ENCODE measurements at regions not wholly inside any gene's neighbourhood (a gene's known extent, or its start where the extent isn't known, plus 50 kb on each side); places are given as distances from the start of the nearest gene placed in this dataset.
"Not testable (repeated sequence)": the region's sequence is repeated elsewhere in the genome, so short reads cannot be mapped to it uniquely, and the experiment has no call there.

DNA sequence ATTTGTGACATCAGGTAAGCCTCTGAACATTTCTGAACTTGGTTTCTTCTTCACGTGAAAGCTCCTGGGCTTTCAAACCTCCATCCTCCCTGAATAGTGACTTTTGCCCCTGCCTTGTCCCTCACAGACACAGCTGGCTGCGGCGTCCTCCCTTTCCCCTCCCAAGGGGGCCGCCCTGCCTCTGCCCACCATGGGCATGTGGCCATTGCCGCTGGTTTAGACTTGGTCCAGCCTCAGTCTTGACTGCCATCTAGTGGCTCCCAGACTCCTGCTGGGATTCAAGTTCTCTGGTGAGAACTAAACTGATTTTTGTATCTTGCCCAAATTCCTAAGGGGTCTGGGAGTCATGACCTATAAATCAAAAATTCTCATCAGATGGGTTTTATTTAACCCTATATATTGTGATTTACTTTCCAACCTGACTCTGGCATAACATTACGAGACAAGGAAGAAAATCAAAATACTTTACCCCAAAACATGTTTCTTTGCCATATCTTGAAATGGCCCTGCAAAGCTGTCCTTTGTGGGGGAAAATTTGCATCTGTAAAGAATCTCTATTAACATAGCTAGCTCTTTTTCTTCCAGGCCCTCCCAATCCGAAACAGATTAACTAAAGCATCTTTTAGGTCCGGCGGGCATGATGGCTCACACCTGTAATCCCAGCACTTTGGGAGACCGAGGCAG lies 73.9 kb upstream of the SEC14L1 start:
- H3K4me1 ChIP-seq (ENCODE audit: control insufficient read depth in 3 of 3, insufficient read depth in 2 of 3, low read depth in 1 of 3, low read length in 2 of 3); H3K36me3 ChIP-seq (ENCODE audit: control insufficient read depth in 3 of 3, insufficient read depth in 2 of 3, low read depth in 1 of 3, low read length in 3 of 3); H3K4me3 ChIP-seq (ENCODE audit: low read depth in 1 of 3, low read length in 3 of 3); H3K9me3 ChIP-seq (ENCODE audit: control insufficient read depth in 2 of 2, insufficient read depth in 1 of 2, low read depth in 1 of 2, low read length in 1 of 2); H3K27ac ChIP-seq (ENCODE audit: low read depth in 1 of 3, low read length in 2 of 3); FAIRE-seq: not testable (repeated sequence)
- WGBS, 3 donors = 33 to 36% (median 35%) methylated on average over 10 of the region's 10 CpGs
- peak; percentile 45 to 59 for DNase-seq
- peaks cover 0 to 18% (median 0%) of the 10 kb centered on the region in 3 donors for H3K27me3 ChIP-seq (ENCODE audit: control insufficient read depth in 3 of 3, insufficient read depth in 3 of 3, low read length in 3 of 3)

DNA sequence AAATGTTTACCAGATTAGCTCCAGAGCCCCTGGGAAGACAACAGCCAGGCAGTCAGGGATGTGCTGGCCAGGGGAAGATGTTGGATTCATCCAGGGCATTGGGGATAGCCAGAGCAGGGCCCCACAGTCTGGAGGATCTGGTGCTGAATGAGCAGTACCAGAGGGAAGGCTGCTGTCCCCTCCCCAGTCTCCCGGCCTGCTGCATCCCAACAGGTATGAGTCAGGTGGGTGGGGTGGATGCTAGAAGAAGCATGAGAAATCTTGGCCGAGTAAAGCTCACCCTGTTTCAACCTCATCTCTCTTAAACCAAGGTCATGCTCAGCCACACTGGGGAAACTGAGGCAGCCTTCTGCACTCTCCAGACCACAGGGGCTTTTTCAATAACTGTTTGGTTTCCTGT lies 71.9 kb upstream of the SEC14L1 start:
- 26 to 69% (median 42%) methylated on average over 2 of the region's 2 CpGs for WGBS, 3 donors
- Histone ChIP-seq H3K27me3 (ENCODE audit: control insufficient read depth in 3 of 3, insufficient read depth in 3 of 3, low read length in 3 of 3) (peaks cover 0 to 22% (median 0%) of the 10 kb centered on the region in 3 donors), H3K4me3 (ENCODE audit: low read depth in 1 of 3, low read length in 3 of 3) (no peak overlapping the region), H3K9me3 (ENCODE audit: control insufficient read depth in 2 of 2, insufficient read depth in 1 of 2, low read depth in 1 of 2, low read length in 1 of 2) (no peaks in the 10 kb centered on the region), H3K36me3 (ENCODE audit: control insufficient read depth in 3 of 3, insufficient read depth in 2 of 3, low read depth in 1 of 3, low read length in 3 of 3) (no peaks in the 10 kb centered on the region), H3K4me1 (ENCODE audit: control insufficient read depth in 3 of 3, insufficient read depth in 2 of 3, low read depth in 1 of 3, low read length in 2 of 3) (peaks cover 0 to 1% (median 0%) of the 10 kb centered on the region in 3 donors), H3K27ac (ENCODE audit: low read depth in 1 of 3, low read length in 2 of 3) (no peak overlapping the region)
- FAIRE-seq = no peak
- no peak for DNase-seq

DNA sequence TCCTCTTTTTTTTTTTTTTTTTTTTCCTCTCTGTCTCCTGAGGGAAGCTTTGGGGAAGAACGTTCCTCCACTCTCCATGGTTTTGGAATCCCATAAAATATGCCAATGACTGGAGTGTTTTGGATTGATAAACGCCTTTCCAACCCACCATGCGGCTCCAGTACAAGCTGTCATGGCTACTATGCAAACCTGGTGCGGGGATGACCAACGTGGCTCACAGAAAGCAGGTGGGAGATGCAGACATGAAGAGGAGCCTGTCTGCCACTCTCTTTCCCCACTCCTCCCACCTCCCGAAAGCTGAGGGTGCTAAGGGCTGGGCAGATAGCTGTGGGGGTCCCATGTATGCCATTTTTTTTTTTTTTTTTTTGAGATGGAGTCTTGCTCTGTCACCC lies 69.9 kb upstream of the SEC14L1 start:
- Histone ChIP-seq H3K36me3 (ENCODE audit: control insufficient read depth in 3 of 3, insufficient read depth in 2 of 3, low read depth in 1 of 3, low read length in 3 of 3) (no peaks in the 10 kb centered on the region), H3K27ac (ENCODE audit: low read depth in 1 of 3, low read length in 2 of 3) (no peak overlapping the region), H3K4me1 (ENCODE audit: control insufficient read depth in 3 of 3, insufficient read depth in 2 of 3, low read depth in 1 of 3, low read length in 2 of 3) (no peaks in the 10 kb centered on the region), H3K9me3 (ENCODE audit: control insufficient read depth in 2 of 2, insufficient read depth in 1 of 2, low read depth in 1 of 2, low read length in 1 of 2) (no peaks in the 10 kb centered on the region), H3K27me3 (ENCODE audit: control insufficient read depth in 3 of 3, insufficient read depth in 3 of 3, low read length in 3 of 3) (peaks cover 0 to 22% (median 0%) of the 10 kb centered on the region in 3 donors), H3K4me3 (ENCODE audit: low read depth in 1 of 3, low read length in 3 of 3) (no peak overlapping the region)
- DNase-seq (no peak), FAIRE-seq (no peak)
- 55 to 71% (median 70%) methylated on average over 6 of the region's 6 CpGs for WGBS, 3 donors

DNA sequence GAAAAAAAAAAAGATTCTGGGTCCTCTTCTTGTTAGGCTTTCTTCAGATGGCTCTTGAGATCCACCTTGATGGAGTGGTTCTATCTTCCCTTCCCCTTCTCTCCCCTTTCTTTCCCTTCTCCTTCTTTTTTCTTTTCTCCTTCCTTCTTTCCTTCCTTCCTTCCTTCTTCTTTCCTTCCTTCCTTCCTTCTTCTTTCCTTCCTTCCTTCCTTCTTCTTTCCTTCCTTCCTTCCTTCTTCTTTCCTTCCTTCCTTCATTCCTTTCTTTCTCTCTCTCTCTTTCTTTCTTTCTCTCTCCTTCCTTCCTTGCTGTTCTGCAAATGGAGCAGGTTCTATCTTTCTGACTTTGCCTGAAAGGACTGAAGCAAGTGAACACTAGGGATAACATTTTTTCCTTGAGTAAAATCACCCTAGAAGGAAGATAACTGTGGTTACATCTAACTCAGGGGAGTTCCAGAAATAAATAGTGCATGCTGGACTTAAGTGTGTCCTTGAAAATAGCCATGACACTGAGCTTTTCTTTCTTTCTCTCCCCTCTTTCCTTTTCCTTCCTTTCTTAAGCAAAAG lies 68.8 kb upstream of the SEC14L1 start:
- H3K9me3 ChIP-seq (ENCODE audit: control insufficient read depth in 2 of 2, insufficient read depth in 1 of 2, low read depth in 1 of 2, low read length in 1 of 2) = no peaks in the 10 kb centered on the region
- FAIRE-seq (no peak), DNase-seq (no peak)
- no peak overlapping the region for H3K4me3 ChIP-seq (ENCODE audit: low read depth in 1 of 3, low read length in 3 of 3)
- no peaks in the 10 kb centered on the region for H3K36me3 ChIP-seq (ENCODE audit: control insufficient read depth in 3 of 3, insufficient read depth in 2 of 3, low read depth in 1 of 3, low read length in 3 of 3)
- no peak overlapping the region for H3K27ac ChIP-seq (ENCODE audit: low read depth in 1 of 3, low read length in 2 of 3)
- peaks cover 0 to 18% (median 0%) of the 10 kb centered on the region in 3 donors for H3K27me3 ChIP-seq (ENCODE audit: control insufficient read depth in 3 of 3, insufficient read depth in 3 of 3, low read length in 3 of 3)
- H3K4me1 ChIP-seq (ENCODE audit: control insufficient read depth in 3 of 3, insufficient read depth in 2 of 3, low read depth in 1 of 3, low read length in 2 of 3) = no peaks in the 10 kb centered on the region

DNA sequence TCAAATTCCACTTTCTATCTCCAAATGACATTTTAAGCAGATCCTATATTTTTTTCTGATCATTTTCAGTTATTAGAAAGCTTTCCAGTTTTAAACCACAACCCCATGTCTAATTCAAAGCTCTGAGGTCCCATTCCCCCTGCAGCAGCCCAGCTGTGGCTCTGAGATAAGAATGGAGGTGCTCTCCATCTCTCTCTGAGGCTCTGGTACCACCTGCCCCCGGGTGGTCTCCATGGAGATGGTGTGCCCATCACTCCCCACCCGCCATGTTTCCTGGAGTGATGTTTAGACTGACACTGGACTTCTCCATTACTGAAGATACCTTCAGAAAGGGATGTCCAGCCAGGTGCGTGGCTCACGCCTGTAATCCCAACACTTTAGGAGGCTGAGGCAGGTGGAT lies 68.1 kb upstream of the SEC14L1 start:
- no peaks in the 10 kb centered on the region for H3K4me1 ChIP-seq (ENCODE audit: control insufficient read depth in 3 of 3, insufficient read depth in 2 of 3, low read depth in 1 of 3, low read length in 2 of 3)
- H3K36me3 ChIP-seq (ENCODE audit: control insufficient read depth in 3 of 3, insufficient read depth in 2 of 3, low read depth in 1 of 3, low read length in 3 of 3) = no peaks in the 10 kb centered on the region
- no peaks in the 10 kb centered on the region for H3K9me3 ChIP-seq (ENCODE audit: control insufficient read depth in 2 of 2, insufficient read depth in 1 of 2, low read depth in 1 of 2, low read length in 1 of 2)
- DNase-seq (no peak), FAIRE-seq (no peak)
- no peak overlapping the region for H3K4me3 ChIP-seq (ENCODE audit: low read depth in 1 of 3, low read length in 3 of 3)
- WGBS, 3 donors = 65 to 78% (median 66%) methylated on average over 4 of the region's 4 CpGs
- peaks cover 0 to 17% (median 0%) of the 10 kb centered on the region in 3 donors for H3K27me3 ChIP-seq (ENCODE audit: control insufficient read depth in 3 of 3, insufficient read depth in 3 of 3, low read length in 3 of 3)
- no peak overlapping the region for H3K27ac ChIP-seq (ENCODE audit: low read depth in 1 of 3, low read length in 2 of 3)

DNA sequence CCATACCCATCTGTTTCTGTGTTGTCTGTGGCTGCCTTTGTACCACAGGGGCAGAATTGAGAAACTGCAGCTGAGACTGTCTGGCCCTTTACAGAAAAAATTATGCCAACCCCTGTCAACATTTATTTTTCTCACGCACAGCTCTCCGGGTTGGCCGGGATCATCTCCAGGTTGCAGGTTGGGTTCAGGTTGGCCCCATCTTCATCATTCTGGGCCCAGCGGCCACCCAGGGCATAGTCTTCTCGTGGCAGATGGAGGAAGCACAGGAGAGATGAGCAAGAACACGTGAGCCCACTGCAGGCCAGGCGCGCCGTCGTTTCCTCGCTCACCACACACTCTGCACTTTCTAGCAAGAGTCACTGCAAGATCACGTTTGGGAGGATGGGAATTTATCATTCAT lies 66.1 kb upstream of the SEC14L1 start:
- no peaks in the 10 kb centered on the region for H3K9me3 ChIP-seq (ENCODE audit: control insufficient read depth in 2 of 2, insufficient read depth in 1 of 2, low read depth in 1 of 2, low read length in 1 of 2)
- no peak for FAIRE-seq
- 75 to 79% (median 78%) methylated on average over 12 of the region's 12 CpGs for WGBS, 3 donors

DNA sequence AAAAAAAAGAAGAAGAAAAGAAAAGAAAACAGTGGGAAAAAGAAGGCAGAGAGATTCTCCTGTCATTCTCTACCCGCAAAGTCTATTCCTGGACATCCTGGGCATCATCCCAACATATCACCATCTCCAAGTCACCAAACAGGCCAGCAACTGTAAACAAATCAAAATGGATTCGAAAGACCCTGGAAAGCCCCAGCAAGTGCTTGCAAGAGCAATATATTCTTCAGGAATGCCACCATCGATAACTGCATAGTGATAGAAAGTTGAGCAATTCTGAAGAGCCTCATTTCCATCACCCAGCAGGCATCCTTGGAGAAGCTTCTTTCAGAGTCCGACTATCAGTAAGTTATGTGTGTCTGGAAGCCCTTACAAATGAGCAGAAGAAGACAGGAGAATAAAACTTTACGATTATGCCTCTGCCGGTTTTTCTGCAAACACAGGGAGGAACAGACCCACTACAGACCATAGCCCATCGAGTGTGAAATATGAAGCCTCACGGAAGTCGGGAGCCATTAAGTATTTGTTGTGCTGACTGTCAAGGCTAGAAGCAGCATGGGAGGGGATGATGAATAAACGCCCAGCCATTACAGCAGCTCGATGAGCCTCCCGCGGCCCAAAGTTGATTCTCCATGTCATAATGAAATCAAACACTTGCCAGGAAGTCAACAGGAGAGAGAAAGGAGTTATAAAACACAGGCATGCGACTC lies 64.5 kb upstream of the SEC14L1 start:
- 31 to 35% (median 32%) methylated on average over 14 of the region's 14 CpGs for WGBS, 3 donors
- no peak overlapping the region for H3K27ac ChIP-seq (ENCODE audit: low read depth in 1 of 3, low read length in 2 of 3)
- no peaks in the 10 kb centered on the region for H3K36me3 ChIP-seq (ENCODE audit: control insufficient read depth in 3 of 3, insufficient read depth in 2 of 3, low read depth in 1 of 3, low read length in 3 of 3)
- DNase-seq (no peak), FAIRE-seq (no peak)
- H3K27me3 ChIP-seq (ENCODE audit: control insufficient read depth in 3 of 3, insufficient read depth in 3 of 3, low read length in 3 of 3) = peaks cover 0 to 11% (median 0%) of the 10 kb centered on the region in 3 donors
- H3K4me1 ChIP-seq (ENCODE audit: control insufficient read depth in 3 of 3, insufficient read depth in 2 of 3, low read depth in 1 of 3, low read length in 2 of 3) = no peaks in the 10 kb centered on the region
- H3K9me3 ChIP-seq (ENCODE audit: control insufficient read depth in 2 of 2, insufficient read depth in 1 of 2, low read depth in 1 of 2, low read length in 1 of 2) = no peaks in the 10 kb centered on the region
- H3K4me3 ChIP-seq (ENCODE audit: low read depth in 1 of 3, low read length in 3 of 3) = no peak overlapping the region

More for the DNA sequence above, 66.1 kb upstream of the SEC14L1 start:
- H3K4me1 ChIP-seq (ENCODE audit: control insufficient read depth in 3 of 3, insufficient read depth in 2 of 3, low read depth in 1 of 3, low read length in 2 of 3) = no peaks in the 10 kb centered on the region
- no peak for DNase-seq
- no peaks in the 10 kb centered on the region for H3K36me3 ChIP-seq (ENCODE audit: control insufficient read depth in 3 of 3, insufficient read depth in 2 of 3, low read depth in 1 of 3, low read length in 3 of 3)
- H3K4me3 ChIP-seq (ENCODE audit: low read depth in 1 of 3, low read length in 3 of 3) = no peak overlapping the region
- no peak overlapping the region for H3K27ac ChIP-seq (ENCODE audit: low read depth in 1 of 3, low read length in 2 of 3)
- peaks cover 0 to 11% (median 0%) of the 10 kb centered on the region in 3 donors for H3K27me3 ChIP-seq (ENCODE audit: control insufficient read depth in 3 of 3, insufficient read depth in 3 of 3, low read length in 3 of 3)

DNA sequence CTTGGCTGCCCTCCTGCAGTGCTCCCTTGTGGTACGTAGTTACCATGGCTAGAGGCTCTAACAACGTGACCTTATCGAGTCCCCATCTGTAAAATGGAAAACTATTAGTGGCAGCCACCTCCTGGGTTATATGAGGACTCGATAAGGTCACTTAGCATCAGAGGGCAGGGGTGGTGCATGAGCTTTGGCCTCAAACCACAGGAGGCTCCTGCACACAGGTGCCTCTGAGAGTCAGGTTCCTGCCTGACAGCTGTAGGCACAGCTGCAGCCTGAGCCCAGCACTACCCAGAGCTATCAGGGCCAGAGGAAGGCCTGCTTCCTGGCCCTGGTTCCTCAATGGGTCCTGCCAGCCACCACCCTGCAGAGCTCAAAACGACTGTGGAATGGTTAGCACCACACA lies 57.2 kb upstream of the SEC14L1 start:
- H3K9me3 ChIP-seq (ENCODE audit: control insufficient read depth in 2 of 2, insufficient read depth in 1 of 2, low read depth in 1 of 2, low read length in 1 of 2) = no peaks in the 10 kb centered on the region
- DNase-seq (no peak), FAIRE-seq (no peak)
- H3K27ac ChIP-seq (ENCODE audit: low read depth in 1 of 3, low read length in 2 of 3) = no peak overlapping the region
- peaks cover 0 to 2% (median 0%) of the 10 kb centered on the region in 3 donors for H3K27me3 ChIP-seq (ENCODE audit: control insufficient read depth in 3 of 3, insufficient read depth in 3 of 3, low read length in 3 of 3)
- H3K4me1 ChIP-seq (ENCODE audit: control insufficient read depth in 3 of 3, insufficient read depth in 2 of 3, low read depth in 1 of 3, low read length in 2 of 3) = peaks cover 0 to 4% (median 4%) of the 10 kb centered on the region in 3 donors
- no peak overlapping the region for H3K4me3 ChIP-seq (ENCODE audit: low read depth in 1 of 3, low read length in 3 of 3)
- H3K36me3 ChIP-seq (ENCODE audit: control insufficient read depth in 3 of 3, insufficient read depth in 2 of 3, low read depth in 1 of 3, low read length in 3 of 3) = no peaks in the 10 kb centered on the region
- WGBS, 3 donors = 62 to 75% (median 68%) methylated on average over 5 of the region's 5 CpGs

Measured in small intestine (tissue), 7 donors.